Naive thymus-derived CD4-positive, alpha-beta T cell (primary cell): ENCODE measurements at regions not wholly inside any gene's neighbourhood (a gene's known extent, or its start where the extent isn't known, plus 50 kb on each side); places are given as distances from the start of the nearest gene placed in this dataset.
A peak's percentile ranks its signal among the peaks of the same experiment; 100 is the strongest.

Experiments used
- ATAC-seq: fragments of 150-1000 bp; cut with Tn5 transposase; 2 replicates; pipeline ENCODE4 v1.10.0; 2021; ENCODE audit warnings: mild to moderate bottlenecking, moderate library complexity
- CTCF ChIA-PET: fragments of 350-600 bp; sonication (Branson Sonifier 250); formaldehyde crosslinking; loops from one replicate; lab custom pipeline; 2021; ENCODE audit warnings: antibody characterized with exemption; lab: Charles Lee
- POLR2A ChIA-PET: fragments of 350-600 bp; sonication (Branson Sonifier 250); formaldehyde crosslinking; loops from one replicate; lab custom pipeline; 2021; ENCODE audit warnings: antibody characterized with exemption, inconsistent platforms; lab: Charles Lee
- DNase-seq, 9 donors: peaks; one replicate each; pipeline versions ENCODE4 v3.0.0 to v3.0.0-alpha.2; 2020 to 2022; ENCODE audit warnings: mixed read lengths in 1 of 9
- H3K27ac ChIP-seq: one replicate; pipeline ENCODE4 v1.7.0; 2013; ENCODE audit warnings: mild to moderate bottlenecking, low read depth, low read length, moderate library complexity
- H3K27me3 ChIP-seq, 2 donors: one replicate each; pipeline ENCODE4 v1.7.0; 2013; ENCODE audit warnings: low read length in 2 of 2, mild to moderate bottlenecking in 2 of 2, moderate library complexity in 2 of 2; ENCODE audit not compliant: control insufficient read depth in 2 of 2, insufficient read depth in 2 of 2
- H3K36me3 ChIP-seq, 3 experiments: 1 replicate in 2 of 3; 2 replicates in 1 of 3; pipeline ENCODE4 v1.7.0; 2013; ENCODE audit warnings: low read length in 3 of 3, mild to moderate bottlenecking in 3 of 3, moderate library complexity in 1 of 3; ENCODE audit not compliant: insufficient read depth in 3 of 3, control insufficient read depth in 2 of 3
- H3K4me1 ChIP-seq, 2 donors: one replicate each; pipeline ENCODE4 v1.7.0; 2013; ENCODE audit warnings: low read length in 2 of 2, mild to moderate bottlenecking in 2 of 2, moderate library complexity in 1 of 2; ENCODE audit not compliant: control insufficient read depth in 2 of 2, insufficient read depth in 2 of 2
- H3K4me3 ChIP-seq: 2 replicates; pipeline ENCODE4 v1.7.0; 2013; ENCODE audit warnings: mild to moderate bottlenecking, low read length
- H3K9me3 ChIP-seq, 3 experiments: 1 replicate in 2 of 3; 2 replicates in 1 of 3; pipeline ENCODE4 v1.7.0; 2013; ENCODE audit warnings: low read length in 3 of 3; ENCODE audit not compliant: control insufficient read depth in 2 of 3
- H3K27ac Mint-ChIP-seq, 9 donors: one replicate each; pipeline ENCODE4 v1.8.0; 2020 to 2022; ENCODE audit warnings: mixed read lengths in 9 of 9, mild to moderate bottlenecking in 8 of 9, moderate library complexity in 5 of 9, inconsistent platforms in 2 of 9
- H3K27me3 Mint-ChIP-seq, 5 donors: one replicate each; pipeline ENCODE4 v1.8.0; 2021 to 2022; ENCODE audit warnings: mixed read lengths in 5 of 5, mild to moderate bottlenecking in 1 of 5
- H3K36me3 Mint-ChIP-seq, 5 donors: one replicate each; pipeline ENCODE4 v1.8.0; 2020 to 2022; ENCODE audit warnings: mixed read lengths in 5 of 5, mild to moderate bottlenecking in 3 of 5, inconsistent platforms in 1 of 5
- H3K4me1 Mint-ChIP-seq, 7 donors: one replicate each; pipeline ENCODE4 v1.8.0; 2020 to 2022; ENCODE audit warnings: mixed read lengths in 7 of 7, mild to moderate bottlenecking in 3 of 7, inconsistent platforms in 1 of 7
- H3K4me3 Mint-ChIP-seq, 10 donors: one replicate each; pipeline ENCODE4 v1.8.0; 2020 to 2022; ENCODE audit warnings: mild to moderate bottlenecking in 10 of 10, mixed read lengths in 10 of 10, moderate library complexity in 6 of 10, inconsistent platforms in 2 of 10
- H3K9me3 Mint-ChIP-seq, 11 donors: one replicate each; pipeline ENCODE4 v1.8.0; 2020 to 2022; ENCODE audit warnings: mixed read lengths in 11 of 11, mild to moderate bottlenecking in 4 of 11, inconsistent platforms in 1 of 11, moderate library complexity in 1 of 11
- intact Hi-C, 2 donors: fragments of 100-400 bp; cut with micrococcal nuclease; formaldehyde crosslinking; loops; one replicate each; pipeline ENCODE4 v1.15.1; 2023

DNA sequence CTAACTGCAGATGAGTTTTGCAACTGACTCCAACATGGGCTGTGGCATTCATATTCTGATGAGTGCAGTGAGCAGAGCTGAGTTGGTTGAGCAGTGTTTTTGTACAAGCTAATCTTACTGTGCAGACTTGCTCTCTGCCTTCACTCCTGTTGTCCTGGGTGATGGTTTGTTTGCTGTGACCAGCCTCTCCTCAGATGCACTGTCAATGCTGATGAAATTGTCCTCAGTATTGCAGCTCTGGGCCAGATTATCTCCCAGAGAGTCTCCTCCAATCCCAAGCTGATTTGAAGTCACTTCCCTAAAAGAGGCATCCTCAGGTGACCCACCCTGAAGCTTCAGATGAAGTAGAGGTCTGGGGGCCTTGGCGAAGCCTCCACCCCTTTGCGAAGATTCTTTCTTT is 581.8 kb downstream of the ACTL7B start:
- no peak overlapping the region for H3K4me3 Mint-ChIP-seq
- CTCF ChIA-PET = no interaction called here
- H3K27ac Mint-ChIP-seq = no peak overlapping the region
- intact Hi-C loops = no loop called here
- Histone ChIP-seq H3K4me1 (no peaks in the 10 kb centered on the region), H3K9me3 (no peaks in the 10 kb centered on the region), H3K36me3 (no peaks in the 10 kb centered on the region), H3K27ac (no peak overlapping the region), H3K4me3 (no peak overlapping the region), H3K27me3 (no peaks in the 10 kb centered on the region)
- no peak for ATAC-seq
- H3K27me3 Mint-ChIP-seq = peaks cover 0 to 7% (median 0%) of the 10 kb centered on the region in 5 donors
- H3K9me3 Mint-ChIP-seq = peaks cover 0 to 11% (median 6%) of the 10 kb centered on the region in 11 donors
- no peak for DNase-seq
- peaks cover 0 to 9% (median 0%) of the 10 kb centered on the region in 5 donors for H3K36me3 Mint-ChIP-seq
- POLR2A ChIA-PET = no interaction called here
- H3K4me1 Mint-ChIP-seq = no peaks in the 10 kb centered on the region

DNA sequence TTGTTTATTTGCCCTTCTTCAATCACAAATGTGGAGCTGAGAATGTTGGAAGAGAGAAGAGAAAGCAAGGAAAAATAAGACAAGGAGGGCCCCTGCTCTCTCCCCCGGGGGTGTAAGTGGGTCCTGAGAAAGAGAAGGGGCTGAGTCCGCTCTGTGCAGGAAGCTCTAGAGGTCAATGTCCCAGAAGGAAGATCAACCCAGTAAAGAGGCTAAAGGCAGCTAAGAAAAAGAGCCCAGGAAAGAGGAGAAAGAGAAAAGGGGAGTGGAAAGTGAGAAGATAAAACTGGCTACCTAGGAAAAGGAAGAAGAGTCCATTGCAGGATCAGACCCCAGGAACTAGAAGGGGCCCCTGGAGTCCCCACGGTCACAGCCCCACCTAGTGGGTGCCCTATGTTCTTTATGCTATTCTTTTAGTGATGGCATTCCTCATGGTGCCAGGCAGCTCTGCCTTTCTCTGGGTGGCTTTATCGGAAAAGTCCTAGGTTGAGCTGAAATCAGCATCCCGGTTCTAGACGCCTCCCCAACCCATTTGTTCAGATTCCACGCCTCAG is 583.4 kb downstream of the ACTL7B start:
- no peaks in the 10 kb centered on the region for H3K36me3 ChIP-seq
- intact Hi-C loops = no loop called here
- DNase-seq (no peak), ATAC-seq (peak; percentile 60)
- H3K4me1 ChIP-seq = no peaks in the 10 kb centered on the region
- POLR2A ChIA-PET = no interaction called here
- H3K4me1 Mint-ChIP-seq = no peaks in the 10 kb centered on the region
- no peaks in the 10 kb centered on the region for H3K9me3 ChIP-seq
- H3K27me3 Mint-ChIP-seq = peaks cover 0 to 12% (median 0%) of the 10 kb centered on the region in 5 donors
- H3K4me3 Mint-ChIP-seq = no peak overlapping the region
- peaks cover 0 to 14% (median 7%) of the 10 kb centered on the region in 11 donors for H3K9me3 Mint-ChIP-seq
- no peak overlapping the region for H3K27ac Mint-ChIP-seq
- H3K27me3 ChIP-seq = no peaks in the 10 kb centered on the region
- CTCF ChIA-PET = no interaction called here
- no peak overlapping the region for H3K27ac ChIP-seq
- peaks cover 0 to 9% (median 0%) of the 10 kb centered on the region in 5 donors for H3K36me3 Mint-ChIP-seq
- no peak overlapping the region for H3K4me3 ChIP-seq

GRCh38 chr9:108271646-108272348 is 584.0 kb downstream of the ACTL7B start:
- H3K27ac ChIP-seq = no peak overlapping the region
- no peaks in the 10 kb centered on the region for H3K4me1 ChIP-seq
- H3K27ac Mint-ChIP-seq = no peak overlapping the region
- no peaks in the 10 kb centered on the region for H3K4me1 Mint-ChIP-seq
- H3K9me3 Mint-ChIP-seq = peaks cover 0 to 19% (median 6%) of the 10 kb centered on the region in 11 donors
- ChIA-PET POLR2A (no interaction called here), CTCF (no interaction called here)
- peaks cover 0 to 9% (median 0%) of the 10 kb centered on the region in 5 donors for H3K36me3 Mint-ChIP-seq
- no peak overlapping the region for H3K4me3 Mint-ChIP-seq
- peaks cover 0 to 12% (median 0%) of the 10 kb centered on the region in 5 donors for H3K27me3 Mint-ChIP-seq
- H3K4me3 ChIP-seq = no peak overlapping the region
- ATAC-seq (no peak), DNase-seq (no peak)
- H3K36me3 ChIP-seq = no peaks in the 10 kb centered on the region
- no peaks in the 10 kb centered on the region for H3K27me3 ChIP-seq
- intact Hi-C loops = no loop called here
- no peaks in the 10 kb centered on the region for H3K9me3 ChIP-seq

- ChIA-PET CTCF (no interaction called here), POLR2A (no interaction called here)
- no peak overlapping the region for H3K4me3 ChIP-seq
- DNase-seq (no peak), ATAC-seq (no peak)
- no peaks in the 10 kb centered on the region for H3K36me3 ChIP-seq
- Mint-ChIP-seq H3K9me3 (peaks cover 0 to 25% (median 6%) of the 10 kb centered on the region in 11 donors), H3K27ac (no peak overlapping the region), H3K4me1 (no peaks in the 10 kb centered on the region), H3K27me3 (peaks cover 0 to 12% (median 0%) of the 10 kb centered on the region in 5 donors), H3K36me3 (peaks cover 0 to 9% (median 0%) of the 10 kb centered on the region in 5 donors), H3K4me3 (no peak overlapping the region)
- H3K9me3 ChIP-seq = no peaks in the 10 kb centered on the region
- H3K27me3 ChIP-seq = no peaks in the 10 kb centered on the region
- no peak overlapping the region for H3K27ac ChIP-seq
- intact Hi-C loops = no loop called here
- H3K4me1 ChIP-seq = no peaks in the 10 kb centered on the region
Observed at GRCh38 chr9:108271236-108271635, 584.5 kb downstream of the ACTL7B start.

DNA sequence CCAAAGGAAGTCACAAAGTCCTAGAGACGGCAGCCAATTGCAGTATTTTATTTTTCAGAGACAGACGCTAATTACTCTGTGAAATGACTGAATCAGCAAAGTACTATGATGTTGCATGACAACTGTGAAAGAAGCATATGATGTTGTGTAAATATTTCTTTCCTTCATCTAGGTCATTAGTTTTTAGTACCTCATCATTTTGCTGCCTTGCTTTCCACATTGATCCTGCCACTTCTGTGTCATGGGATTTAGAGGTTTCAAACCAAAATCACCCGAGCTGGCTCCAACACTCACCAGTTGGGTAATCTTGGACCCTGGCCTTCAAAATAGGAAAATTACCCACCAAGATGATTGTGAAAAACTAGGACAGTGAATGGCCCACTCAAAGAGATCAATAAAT is 585.2 kb downstream of the ACTL7B start:
- H3K27me3 ChIP-seq = no peaks in the 10 kb centered on the region
- no peaks in the 10 kb centered on the region for H3K36me3 ChIP-seq
- H3K4me3 ChIP-seq = no peak overlapping the region
- intact Hi-C loops = no loop called here
- Mint-ChIP-seq H3K27ac (no peak overlapping the region), H3K9me3 (peaks cover 0 to 26% (median 6%) of the 10 kb centered on the region in 11 donors), H3K36me3 (peaks cover 0 to 9% (median 0%) of the 10 kb centered on the region in 5 donors), H3K27me3 (peaks cover 0 to 12% (median 0%) of the 10 kb centered on the region in 5 donors), H3K4me3 (no peak overlapping the region), H3K4me1 (no peaks in the 10 kb centered on the region)
- no peak overlapping the region for H3K27ac ChIP-seq
- no peaks in the 10 kb centered on the region for H3K9me3 ChIP-seq
- POLR2A ChIA-PET = no interaction called here
- ATAC-seq (no peak), DNase-seq (no peak)
- no peaks in the 10 kb centered on the region for H3K4me1 ChIP-seq
- CTCF ChIA-PET = no interaction called here

- ATAC-seq (no peak), DNase-seq (no peak)
- Histone ChIP-seq H3K36me3 (no peaks in the 10 kb centered on the region), H3K9me3 (no peaks in the 10 kb centered on the region), H3K4me3 (no peak overlapping the region), H3K27me3 (no peaks in the 10 kb centered on the region), H3K4me1 (no peaks in the 10 kb centered on the region), H3K27ac (no peak overlapping the region)
- H3K27ac Mint-ChIP-seq = no peak overlapping the region
- CTCF ChIA-PET = no interaction called here
- intact Hi-C loops = no loop called here
- H3K4me3 Mint-ChIP-seq = no peak overlapping the region
- peaks cover 0 to 9% (median 0%) of the 10 kb centered on the region in 5 donors for H3K36me3 Mint-ChIP-seq
- H3K9me3 Mint-ChIP-seq = peaks cover 1 to 26% (median 6%) of the 10 kb centered on the region in 11 donors
- no peaks in the 10 kb centered on the region for H3K4me1 Mint-ChIP-seq
- H3K27me3 Mint-ChIP-seq = peaks cover 0 to 12% (median 0%) of the 10 kb centered on the region in 5 donors
- POLR2A ChIA-PET = no interaction called here
Observed at GRCh38 chr9:108270051-108270450, 585.7 kb downstream of the ACTL7B start.

DNA sequence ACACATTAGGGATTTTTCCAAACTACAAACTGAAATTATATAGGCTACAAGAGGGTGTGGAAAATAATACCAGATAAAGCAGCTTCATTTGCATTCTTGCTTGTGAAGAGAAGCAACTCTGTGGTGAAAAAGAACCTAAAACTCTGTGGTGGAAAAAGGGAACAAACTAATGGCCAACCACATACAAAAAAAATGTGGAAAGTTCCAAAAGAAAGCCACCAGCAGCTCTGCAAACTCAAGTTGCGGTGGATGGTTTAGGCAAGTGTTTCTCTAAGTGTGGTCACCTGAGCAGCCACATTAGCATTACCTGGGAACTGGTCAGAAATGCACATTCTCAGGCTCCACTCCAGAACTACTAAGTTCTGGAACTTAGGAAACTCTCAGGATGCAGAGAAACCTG is 586.4 kb downstream of the ACTL7B start:
- H3K27me3 Mint-ChIP-seq = peaks cover 0 to 8% (median 0%) of the 10 kb centered on the region in 5 donors
- POLR2A ChIA-PET = no interaction called here

More for the DNA sequence above, 586.4 kb downstream of the ACTL7B start:
- peaks cover 0 to 6% (median 0%) of the 10 kb centered on the region in 5 donors for H3K36me3 Mint-ChIP-seq
- intact Hi-C loops = no loop called here
- H3K36me3 ChIP-seq = no peaks in the 10 kb centered on the region
- H3K27ac ChIP-seq = no peak overlapping the region
- CTCF ChIA-PET = no interaction called here
- H3K4me3 ChIP-seq = no peak overlapping the region
- DNase-seq (no peak), ATAC-seq (no peak)
- no peak overlapping the region for H3K4me3 Mint-ChIP-seq
- no peaks in the 10 kb centered on the region for H3K9me3 ChIP-seq
- H3K4me1 Mint-ChIP-seq = no peaks in the 10 kb centered on the region
- H3K27ac Mint-ChIP-seq = no peak overlapping the region
- H3K4me1 ChIP-seq = no peaks in the 10 kb centered on the region
- H3K27me3 ChIP-seq = no peaks in the 10 kb centered on the region
- H3K9me3 Mint-ChIP-seq = peaks cover under 1 to 22% (median 4%) of the 10 kb centered on the region in 11 donors
